B cell (primary cell): ENCODE measurements at regions not wholly inside any gene's neighbourhood (a gene's known extent, or its start where the extent isn't known, plus 50 kb on each side); places are given as distances from the start of the nearest gene placed in this dataset.

ENCODE experiments used
- ATAC-seq: fragments of 200-7000 bp; cut with Tn5 transposase; one replicate; pipeline ENCODE4 v1.10.0; 2021; ENCODE audit warnings: low read depth, mild to moderate bottlenecking, moderate number of reproducible peaks, moderate library complexity
- CTCF ChIA-PET: fragments of 350-600 bp; sonication (Branson Sonifier 250); formaldehyde crosslinking; loops from one replicate; lab custom pipeline; 2021; ENCODE audit warnings: antibody characterized with exemption, inconsistent platforms; lab: Charles Lee
- POLR2A ChIA-PET: fragments of 350-600 bp; sonication (Branson Sonifier 250); formaldehyde crosslinking; loops from one replicate; lab custom pipeline; 2021; ENCODE audit warnings: antibody characterized with exemption; lab: Charles Lee
- DNase-seq: peaks from one replicate; pipeline ENCODE4 v3.0.0; 2013
- H2AFZ ChIP-seq: 2 replicates; pipeline ENCODE4 v1.6.1; 2012; ENCODE audit warnings: mild to moderate bottlenecking, low read depth, low read length; ENCODE audit not compliant: insufficient read depth, poor library complexity, severe bottlenecking
- H3K27ac ChIP-seq, 2 donors: 1 replicate in 1 of 2; 2 replicates in 1 of 2; pipeline ENCODE4 v1.5.1; 2012 to 2013; ENCODE audit warnings: low read length in 2 of 2, mild to moderate bottlenecking in 2 of 2, moderate library complexity in 1 of 2
- H3K27me3 ChIP-seq, 4 experiments: fragments of 200-600 bp in 1 of 4; sonication (generic) in 1 of 4; replicated peaks in 1 of 4; 1 replicate in 2 of 4; 2 replicates in 2 of 4; pipeline versions ENCODE4 v1.6.1 to v1.7.0; 2013 to 2016; ENCODE audit warnings: low read length in 3 of 4, mild to moderate bottlenecking in 2 of 4, mixed read lengths in 1 of 4, moderate library complexity in 1 of 4; ENCODE audit not compliant: insufficient read depth in 4 of 4, control insufficient read depth in 3 of 4; ENCODE audit errors: control extremely low read depth in 1 of 4
- H3K36me3 ChIP-seq, 2 experiments: replicated peaks in 1 of 2; 1 replicate in 1 of 2; 2 replicates in 1 of 2; pipeline versions ENCODE4 v1.6.1 to v1.7.1; 2013; ENCODE audit warnings: low read length in 1 of 2; ENCODE audit not compliant: insufficient read depth in 2 of 2, control insufficient read depth in 1 of 2; ENCODE audit errors: control extremely low read depth in 1 of 2, extremely low read depth in 1 of 2
- H3K4me1 ChIP-seq, 2 donors: fragments of 200-600 bp in 1 of 2; sonication (generic) in 1 of 2; 1 replicate in 1 of 2; 2 replicates in 1 of 2; pipeline versions ENCODE4 v1.5.1 to v1.6.1; 2013 to 2017; ENCODE audit warnings: low read length in 2 of 2; ENCODE audit not compliant: control insufficient read depth in 2 of 2, insufficient read depth in 2 of 2
- H3K4me2 ChIP-seq: replicated peaks from 2 replicates; pipeline ENCODE3; 2012; ENCODE audit warnings: mild to moderate bottlenecking, low read depth, low read length; ENCODE audit not compliant: poor library complexity, severe bottlenecking
- H3K4me3 ChIP-seq, 5 experiments: fragments of 200-600 bp in 1 of 5; sonication (generic) in 1 of 5; 1 replicate in 3 of 5; 2 replicates in 2 of 5; pipeline versions ENCODE4 v1.5.1 to v1.7.0; 2011 to 2016; ENCODE audit warnings: low read length in 4 of 5, mild to moderate bottlenecking in 4 of 5, low read depth in 2 of 5, control low read depth in 1 of 5, moderate library complexity in 1 of 5; ENCODE audit not compliant: insufficient read depth in 1 of 5; ENCODE audit errors: control extremely low read depth in 1 of 5, extremely low read depth in 1 of 5
- H3K79me2 ChIP-seq: fragments of 200-600 bp; sonication (generic); one replicate; pipeline ENCODE4 v1.6.0; 2016; ENCODE audit warnings: low read length; ENCODE audit not compliant: control insufficient read depth, insufficient read depth
- H3K9ac ChIP-seq: fragments of 200-600 bp; sonication (generic); 2 replicates; pipeline ENCODE4 v1.6.1; 2017; ENCODE audit warnings: mild to moderate bottlenecking, low read length, moderate library complexity
- H3K9me3 ChIP-seq, 3 donors: one replicate each; pipeline versions ENCODE4 v1.6.1 to v1.7.1; 2013; ENCODE audit warnings: low read length in 2 of 3; ENCODE audit not compliant: control insufficient read depth in 2 of 3, insufficient read depth in 1 of 3; ENCODE audit errors: control extremely low read depth in 1 of 3
- H4K20me1 ChIP-seq: 2 replicates; pipeline ENCODE4 v1.6.0; 2012; ENCODE audit warnings: mild to moderate bottlenecking, low read length; ENCODE audit not compliant: insufficient read depth, control insufficient read depth, poor library complexity, severe bottlenecking
- H3K27ac Mint-ChIP-seq: one replicate; pipeline ENCODE4 v1.8.0; 2021; ENCODE audit warnings: mixed read lengths
- H3K27me3 Mint-ChIP-seq: one replicate; pipeline ENCODE4 v1.8.0; 2021; ENCODE audit warnings: mixed read lengths
- H3K4me1 Mint-ChIP-seq: one replicate; pipeline ENCODE4 v1.8.0; 2021; ENCODE audit warnings: mixed read lengths
- H3K4me3 Mint-ChIP-seq: one replicate; pipeline ENCODE4 v1.8.0; 2021; ENCODE audit warnings: mixed read lengths
- H3K9me3 Mint-ChIP-seq: one replicate; pipeline ENCODE4 v1.8.0; 2022; ENCODE audit warnings: mixed read lengths; ENCODE audit not compliant: insufficient read depth
- CTCF ChIP-seq: fragments of 200-600 bp; IDR thresholded peaks from one replicate; pipeline ENCODE4 v1.8.0; 2022; ENCODE audit warnings: antibody characterized with exemption, mild to moderate bottlenecking
- EZH2 ChIP-seq: IDR thresholded peaks from 2 replicates; pipeline ENCODE4 v1.6.1; 2012; ENCODE audit warnings: borderline replicate concordance, low read depth, mild to moderate bottlenecking, moderate library complexity, low read length; ENCODE audit not compliant: insufficient read depth, poor library complexity, severe bottlenecking
- WGBS: methylation state at CpG from one replicate; pipeline ENCODE4 v1.1.5; 2013; ENCODE audit warnings: missing lambda C conversion rate; ENCODE audit not compliant: insufficient coverage; 5-methylcytosine and 5-hydroxymethylcytosine counted together
- intact Hi-C: fragments of 100-400 bp; cut with micrococcal nuclease; formaldehyde crosslinking; loops from one replicate; pipeline ENCODE4 v1.10.0; 2022

GRCh38 chr5:155482428-155482827 is 468.9 kb downstream of the KIF4B start:
- TF ChIP-seq CTCF (no peak), EZH2 (no peak)
- H3K79me2 ChIP-seq: no peaks in the 10 kb centered on the region
- ChIA-PET CTCF (no interaction called here), POLR2A (no interaction called here)
- H3K4me1 ChIP-seq: no peaks in the 10 kb centered on the region
- H3K4me2 ChIP-seq: no peak overlapping the region
- H3K4me1 Mint-ChIP-seq: no peaks in the 10 kb centered on the region
- H3K27ac ChIP-seq: no peak overlapping the region
- no peak overlapping the region for H2AFZ ChIP-seq
- H3K27me3 Mint-ChIP-seq: no peaks in the 10 kb centered on the region
- no peaks in the 10 kb centered on the region for H3K9me3 ChIP-seq
- H3K4me3 ChIP-seq: no peak overlapping the region
- ATAC-seq: no peak
- intact Hi-C loops: no loop called here
- no peaks in the 10 kb centered on the region for H3K27me3 ChIP-seq
- no peak overlapping the region for H3K4me3 Mint-ChIP-seq
- no peak overlapping the region for H3K27ac Mint-ChIP-seq
- H4K20me1 ChIP-seq: no peaks in the 10 kb centered on the region
- DNase-seq: no peak
- no peak overlapping the region for H3K9ac ChIP-seq
- no peaks in the 10 kb centered on the region for H3K9me3 Mint-ChIP-seq
- no peaks in the 10 kb centered on the region for H3K36me3 ChIP-seq

- H3K27ac Mint-ChIP-seq: no peak overlapping the region
- Histone ChIP-seq H3K36me3 (no peaks in the 10 kb centered on the region), H3K4me1 (no peaks in the 10 kb centered on the region), H3K9me3 (no peaks in the 10 kb centered on the region), H3K4me2 (no peak overlapping the region), H3K4me3 (no peak overlapping the region), H3K27me3 (no peaks in the 10 kb centered on the region), H3K27ac (no peak overlapping the region), H4K20me1 (no peaks in the 10 kb centered on the region), H3K79me2 (no peaks in the 10 kb centered on the region), H3K9ac (no peak overlapping the region), H2AFZ (no peak overlapping the region)
- H3K4me3 Mint-ChIP-seq: no peak overlapping the region
- ChIA-PET POLR2A (no interaction called here), CTCF (no interaction called here)
- no peak for ATAC-seq
- TF ChIP-seq EZH2 (no peak), CTCF (no peak)
- no peaks in the 10 kb centered on the region for H3K27me3 Mint-ChIP-seq
- no peak for DNase-seq
- H3K9me3 Mint-ChIP-seq: no peaks in the 10 kb centered on the region
- no CpG with 5 or more reads among the region's 2 CpGs for WGBS
- intact Hi-C loops: no loop called here
- H3K4me1 Mint-ChIP-seq: no peaks in the 10 kb centered on the region
These were observed 471.8 kb downstream of the KIF4B start for GRCh38 chr5:155485386-155485785.
